ENCODE measurements at regions not wholly inside any gene's neighbourhood (a gene's known extent, or its start where the extent isn't known, plus 50 kb on each side); places are given as distances from the start of the nearest gene placed in this dataset.

GRCh38 chr6:41419385-41419784 lies 84.0 kb downstream of the NCR2 start:
- Histone ChIP-seq H3K36me3 (ENCODE audit: control insufficient read depth in 2 of 2, insufficient read depth in 2 of 2, low read length in 2 of 2) (no peaks in the 10 kb centered on the region), H3K27me3 (ENCODE audit: control insufficient read depth in 2 of 2, insufficient read depth in 2 of 2, low read length in 2 of 2) (peaks cover 3 to 12% of the 10 kb centered on the region in 2 donors), H3K4me3 (ENCODE audit: low read length in 2 of 2) (no peak overlapping the region), H3K27ac (ENCODE audit: low read depth in 2 of 2, low read length in 2 of 2) (no peak overlapping the region), H3K9me3 (ENCODE audit: control insufficient read depth in 2 of 2, low read length in 2 of 2) (no peaks in the 10 kb centered on the region), H3K9ac (ENCODE audit: low read depth in 1 of 2, low read length in 2 of 2) (no peak overlapping the region), H3K4me1 (ENCODE audit: control insufficient read depth in 2 of 2, insufficient read depth in 2 of 2, low read length in 2 of 2) (peaks cover 2 to 3% of the 10 kb centered on the region in 2 donors)

- no peaks in the 10 kb centered on the region for H3K9me3 ChIP-seq (ENCODE audit: control insufficient read depth in 2 of 2, low read length in 2 of 2)
- H3K27ac ChIP-seq (ENCODE audit: low read depth in 2 of 2, low read length in 2 of 2), result no peak overlapping the region
- no peak overlapping the region for H3K4me3 ChIP-seq (ENCODE audit: low read length in 2 of 2)
- no peaks in the 10 kb centered on the region for H3K36me3 ChIP-seq (ENCODE audit: control insufficient read depth in 2 of 2, insufficient read depth in 2 of 2, low read length in 2 of 2)
- H3K9ac ChIP-seq (ENCODE audit: low read depth in 1 of 2, low read length in 2 of 2), result no peak overlapping the region
- H3K27me3 ChIP-seq (ENCODE audit: control insufficient read depth in 2 of 2, insufficient read depth in 2 of 2, low read length in 2 of 2), result peaks cover 3 to 6% of the 10 kb centered on the region in 2 donors
- peaks cover 3% of the 10 kb centered on the region in 2 donors for H3K4me1 ChIP-seq (ENCODE audit: control insufficient read depth in 2 of 2, insufficient read depth in 2 of 2, low read length in 2 of 2)
Observed at GRCh38 chr6:41420186-41420585, 84.8 kb downstream of the NCR2 start.

- Histone ChIP-seq H3K27me3 (ENCODE audit: control insufficient read depth in 2 of 2, insufficient read depth in 2 of 2, low read length in 2 of 2) (peaks cover 0 to 5% of the 10 kb centered on the region in 2 donors), H3K27ac (ENCODE audit: low read depth in 2 of 2, low read length in 2 of 2) (no peak overlapping the region), H3K36me3 (ENCODE audit: control insufficient read depth in 2 of 2, insufficient read depth in 2 of 2, low read length in 2 of 2) (no peaks in the 10 kb centered on the region), H3K9ac (ENCODE audit: low read depth in 1 of 2, low read length in 2 of 2) (no peak overlapping the region), H3K9me3 (ENCODE audit: control insufficient read depth in 2 of 2, low read length in 2 of 2) (no peaks in the 10 kb centered on the region), H3K4me1 (ENCODE audit: control insufficient read depth in 2 of 2, insufficient read depth in 2 of 2, low read length in 2 of 2) (peaks cover 3% of the 10 kb centered on the region in 2 donors), H3K4me3 (ENCODE audit: low read length in 2 of 2) (no peak overlapping the region)
Observed at GRCh38 chr6:41422161-41422560, 86.8 kb downstream of the NCR2 start.

GRCh38 chr6:41423002-41423401 lies 87.6 kb downstream of the NCR2 start:
- Histone ChIP-seq H3K9me3 (ENCODE audit: control insufficient read depth in 2 of 2, low read length in 2 of 2) (no peaks in the 10 kb centered on the region), H3K27me3 (ENCODE audit: control insufficient read depth in 2 of 2, insufficient read depth in 2 of 2, low read length in 2 of 2) (peaks cover 0 to 4% of the 10 kb centered on the region in 2 donors), H3K4me1 (ENCODE audit: control insufficient read depth in 2 of 2, insufficient read depth in 2 of 2, low read length in 2 of 2) (peaks cover 3% of the 10 kb centered on the region in 2 donors), H3K9ac (ENCODE audit: low read depth in 1 of 2, low read length in 2 of 2) (no peak overlapping the region), H3K27ac (ENCODE audit: low read depth in 2 of 2, low read length in 2 of 2) (no peak overlapping the region), H3K4me3 (ENCODE audit: low read length in 2 of 2) (no peak overlapping the region), H3K36me3 (ENCODE audit: control insufficient read depth in 2 of 2, insufficient read depth in 2 of 2, low read length in 2 of 2) (no peaks in the 10 kb centered on the region)

- no peak overlapping the region for H3K4me3 ChIP-seq (ENCODE audit: low read length in 2 of 2)
- no peaks in the 10 kb centered on the region for H3K9me3 ChIP-seq (ENCODE audit: control insufficient read depth in 2 of 2, low read length in 2 of 2)
- peaks cover 0 to 7% of the 10 kb centered on the region in 2 donors for H3K27me3 ChIP-seq (ENCODE audit: control insufficient read depth in 2 of 2, insufficient read depth in 2 of 2, low read length in 2 of 2)
- no peak overlapping the region for H3K9ac ChIP-seq (ENCODE audit: low read depth in 1 of 2, low read length in 2 of 2)
- no peaks in the 10 kb centered on the region for H3K36me3 ChIP-seq (ENCODE audit: control insufficient read depth in 2 of 2, insufficient read depth in 2 of 2, low read length in 2 of 2)
- H3K27ac ChIP-seq (ENCODE audit: low read depth in 2 of 2, low read length in 2 of 2), result no peak overlapping the region
- peaks cover 11 to 12% of the 10 kb centered on the region in 2 donors for H3K4me1 ChIP-seq (ENCODE audit: control insufficient read depth in 2 of 2, insufficient read depth in 2 of 2, low read length in 2 of 2)
Observed at GRCh38 chr6:41424370-41425058, 89.1 kb downstream of the NCR2 start.

GRCh38 chr6:41425511-41425910 lies 90.1 kb downstream of the NCR2 start:
- Histone ChIP-seq H3K9me3 (ENCODE audit: control insufficient read depth in 2 of 2, low read length in 2 of 2) (no peaks in the 10 kb centered on the region), H3K4me3 (ENCODE audit: low read length in 2 of 2) (no peak overlapping the region), H3K36me3 (ENCODE audit: control insufficient read depth in 2 of 2, insufficient read depth in 2 of 2, low read length in 2 of 2) (no peaks in the 10 kb centered on the region), H3K4me1 (ENCODE audit: control insufficient read depth in 2 of 2, insufficient read depth in 2 of 2, low read length in 2 of 2) (peaks cover 13 to 15% of the 10 kb centered on the region in 2 donors), H3K27me3 (ENCODE audit: control insufficient read depth in 2 of 2, insufficient read depth in 2 of 2, low read length in 2 of 2) (peaks cover 0 to 7% of the 10 kb centered on the region in 2 donors), H3K27ac (ENCODE audit: low read depth in 2 of 2, low read length in 2 of 2) (no peak overlapping the region), H3K9ac (ENCODE audit: low read depth in 1 of 2, low read length in 2 of 2) (no peak overlapping the region)

GRCh38 chr6:41426438-41426851 lies 91.0 kb downstream of the NCR2 start:
- Histone ChIP-seq H3K4me3 (ENCODE audit: low read length in 2 of 2) (no peak overlapping the region), H3K9ac (ENCODE audit: low read depth in 1 of 2, low read length in 2 of 2) (no peak overlapping the region), H3K9me3 (ENCODE audit: control insufficient read depth in 2 of 2, low read length in 2 of 2) (no peaks in the 10 kb centered on the region), H3K36me3 (ENCODE audit: control insufficient read depth in 2 of 2, insufficient read depth in 2 of 2, low read length in 2 of 2) (no peaks in the 10 kb centered on the region), H3K27me3 (ENCODE audit: control insufficient read depth in 2 of 2, insufficient read depth in 2 of 2, low read length in 2 of 2) (peaks cover 0 to 7% of the 10 kb centered on the region in 2 donors), H3K27ac (ENCODE audit: low read depth in 2 of 2, low read length in 2 of 2) (no peak overlapping the region), H3K4me1 (ENCODE audit: control insufficient read depth in 2 of 2, insufficient read depth in 2 of 2, low read length in 2 of 2) (peaks cover 13 to 15% of the 10 kb centered on the region in 2 donors)

GRCh38 chr6:41426888-41427641 lies 91.7 kb downstream of the NCR2 start:
- Histone ChIP-seq H3K36me3 (ENCODE audit: control insufficient read depth in 2 of 2, insufficient read depth in 2 of 2, low read length in 2 of 2) (no peaks in the 10 kb centered on the region), H3K27ac (ENCODE audit: low read depth in 2 of 2, low read length in 2 of 2) (peak overlapping the region in 1 of 2 donors; percentile 30), H3K9me3 (ENCODE audit: control insufficient read depth in 2 of 2, low read length in 2 of 2) (no peaks in the 10 kb centered on the region), H3K4me3 (ENCODE audit: low read length in 2 of 2) (no peak overlapping the region), H3K4me1 (ENCODE audit: control insufficient read depth in 2 of 2, insufficient read depth in 2 of 2, low read length in 2 of 2) (peaks cover 13 to 15% of the 10 kb centered on the region in 2 donors), H3K27me3 (ENCODE audit: control insufficient read depth in 2 of 2, insufficient read depth in 2 of 2, low read length in 2 of 2) (peaks cover 0 to 6% of the 10 kb centered on the region in 2 donors), H3K9ac (ENCODE audit: low read depth in 1 of 2, low read length in 2 of 2) (peak overlapping the region in 1 of 2 donors; percentile 61)

GRCh38 chr6:41427642-41428335 lies 92.4 kb downstream of the NCR2 start:
- H3K27ac ChIP-seq (ENCODE audit: low read depth in 2 of 2, low read length in 2 of 2), result peak overlapping the region; percentile 30 to 78
- H3K9ac ChIP-seq (ENCODE audit: low read depth in 1 of 2, low read length in 2 of 2), result peak overlapping the region; percentile 60 to 61
- no peaks in the 10 kb centered on the region for H3K36me3 ChIP-seq (ENCODE audit: control insufficient read depth in 2 of 2, insufficient read depth in 2 of 2, low read length in 2 of 2)
- H3K4me3 ChIP-seq (ENCODE audit: low read length in 2 of 2), result peak overlapping the region; percentile 50 to 62
- peaks cover 0 to 6% of the 10 kb centered on the region in 2 donors for H3K27me3 ChIP-seq (ENCODE audit: control insufficient read depth in 2 of 2, insufficient read depth in 2 of 2, low read length in 2 of 2)
- peaks cover 13 to 15% of the 10 kb centered on the region in 2 donors for H3K4me1 ChIP-seq (ENCODE audit: control insufficient read depth in 2 of 2, insufficient read depth in 2 of 2, low read length in 2 of 2)
- H3K9me3 ChIP-seq (ENCODE audit: control insufficient read depth in 2 of 2, low read length in 2 of 2), result no peaks in the 10 kb centered on the region
